HCT116 (cell line): ENCODE measurements at regions not wholly inside any gene's neighbourhood (a gene's known extent, or its start where the extent isn't known, plus 50 kb on each side); places are given as distances from the start of the nearest gene placed in this dataset.

ENCODE experiments used
- ATAC-seq: fragments of 200-7000 bp; cut with Tn5 transposase; 2 replicates; pipeline ENCODE4 v1.9.1; 2020; ENCODE audit warnings: mild to moderate bottlenecking, moderate library complexity
- BruUV-seq: library from RNA; stranded (reverse); fragments of 400-500 nt; replicated peaks from 2 replicates; lab custom pipeline; 2021; lab: Mats Ljungman, UMichigan
- CTCF ChIA-PET: fragments of 300-600 bp; sonication (Branson Sonifier 250); formaldehyde crosslinking; loops from one replicate; lab custom pipeline; 2021; ENCODE audit warnings: antibody characterized with exemption; lab: Charles Lee
- POLR2A ChIA-PET: fragments of 300-600, 350-600 bp; sonication (Branson Sonifier 250); formaldehyde crosslinking; loops from one replicate; lab custom pipeline; 2021; ENCODE audit warnings: antibody characterized with exemption; lab: Charles Lee
- RAD21 ChIA-PET, 2 experiments: fragments of 300-600 bp; sonication (Branson Sonifier 250); formaldehyde crosslinking; loops; one replicate each; lab custom pipeline; 2023; ENCODE audit warnings: low total read pairs in 2 of 2; ENCODE audit not compliant: uncharacterized antibody in 2 of 2, unreplicated experiment in 2 of 2, low non-redundant PET in 1 of 2; lab: Charles Lee
- DNase-seq: peaks from one replicate; pipeline ENCODE4 v3.0.0-alpha.2; 2010; ENCODE audit warnings: low read depth, low spot score
- H2AFZ ChIP-seq: fragments of 200-600 bp; shearing (Covaris generic), sonication (generic); 2 replicates; pipeline ENCODE4 v1.6.1; 2017; ENCODE audit warnings: low read depth, mixed run types, mixed read lengths, antibody characterized with exemption, low read length; ENCODE audit not compliant: poor library complexity, severe bottlenecking
- H3K27ac ChIP-seq: 2 replicates; pipeline ENCODE4 v1.5.1; 2012; ENCODE audit warnings: low read depth, low read length
- H3K27me3 ChIP-seq: fragments of 200-600 bp; sonication (generic); 2 replicates; pipeline ENCODE4 v1.6.1; 2016; ENCODE audit warnings: mixed run types, low read length, mixed read lengths; ENCODE audit not compliant: insufficient read depth
- H3K36me3 ChIP-seq, 2 experiments: fragments of 200-500 bp in 1 of 2; fragments of 200-600 bp in 1 of 2; sonication (Bioruptor generic) in 1 of 2; sonication (generic) in 1 of 2; 2 replicates each; pipeline versions ENCODE4 v1.5.1 to v1.6.1; 2014 to 2016; ENCODE audit warnings: low read length in 2 of 2, inconsistent platforms in 1 of 2, mixed read lengths in 1 of 2, mixed run types in 1 of 2; ENCODE audit not compliant: insufficient read depth in 2 of 2, control insufficient read depth in 1 of 2
- H3K4me1 ChIP-seq, 2 experiments: fragments of 200-600 bp in 1 of 2; sonication (generic) in 1 of 2; 2 replicates each; pipeline versions ENCODE4 v1.5.1 to v1.6.1; 2012 to 2017; ENCODE audit warnings: low read length in 2 of 2, inconsistent platforms in 1 of 2, mild to moderate bottlenecking in 1 of 2, mixed read lengths in 1 of 2, mixed run types in 1 of 2, moderate library complexity in 1 of 2; ENCODE audit not compliant: insufficient read depth in 2 of 2, control insufficient read depth in 1 of 2
- H3K4me2 ChIP-seq: fragments of 200-600 bp; sonication (generic); 2 replicates; pipeline ENCODE4 v1.6.1; 2017; ENCODE audit warnings: mixed run types, low read length, mixed read lengths
- H3K4me3 ChIP-seq, 2 experiments: fragments of 200-600 bp in 1 of 2; sonication (generic) in 1 of 2; replicated peaks in 1 of 2; 2 replicates each; pipeline ENCODE4 v1.5.1; 2011 to 2016; ENCODE audit warnings: low read length in 2 of 2, control low read depth in 1 of 2, low read depth in 1 of 2, mild to moderate bottlenecking in 1 of 2, mixed read lengths in 1 of 2, mixed run types in 1 of 2
- H3K79me2 ChIP-seq: fragments of 200-600 bp; sonication (generic); 2 replicates; pipeline ENCODE4 v1.6.1; 2017; ENCODE audit warnings: mild to moderate bottlenecking, mixed run types, low read length, moderate library complexity, mixed read lengths; ENCODE audit not compliant: insufficient read depth
- H3K9ac ChIP-seq: fragments of 200-600 bp; sonication (generic); 2 replicates; pipeline ENCODE4 v1.6.1; 2016; ENCODE audit warnings: low read length, mixed read lengths
- H3K9me2 ChIP-seq: fragments of 200-600 bp; sonication (generic), shearing (Covaris generic); 2 replicates; pipeline ENCODE4 v1.6.1; 2017; ENCODE audit warnings: mixed run types, mild to moderate bottlenecking, moderate library complexity; ENCODE audit not compliant: insufficient read depth
- H3K9me3 ChIP-seq, 2 experiments: fragments of 200-500 bp in 1 of 2; fragments of 200-600 bp in 1 of 2; sonication (Bioruptor generic) in 1 of 2; sonication (generic) in 1 of 2; 2 replicates each; pipeline ENCODE4 v1.6.1; 2014 to 2017; ENCODE audit warnings: low read length in 2 of 2, mixed read lengths in 2 of 2, inconsistent platforms in 1 of 2, low read depth in 1 of 2, mild to moderate bottlenecking in 1 of 2, mixed run types in 1 of 2, moderate library complexity in 1 of 2; ENCODE audit not compliant: control insufficient read depth in 1 of 2, insufficient read depth in 1 of 2
- H4K20me1 ChIP-seq: fragments of 200-600 bp; sonication (generic), shearing (Covaris generic); 2 replicates; pipeline ENCODE4 v1.6.1; 2017; ENCODE audit warnings: mixed run types, mild to moderate bottlenecking, moderate library complexity; ENCODE audit not compliant: insufficient read depth
- CBX3 ChIP-seq: IDR thresholded peaks from 2 replicates; pipeline ENCODE4 v1.6.1; 2012; ENCODE audit warnings: low read depth
- FOSL1 ChIP-seq: IDR thresholded peaks from 2 replicates; pipeline ENCODE4 v1.6.1; 2012; ENCODE audit warnings: low read depth
- MAX ChIP-seq: IDR thresholded peaks from 2 replicates; pipeline ENCODE4 v1.6.1; 2012
- POLR2AphosphoS5 ChIP-seq: IDR thresholded peaks from 2 replicates; pipeline ENCODE4 v1.6.1; 2011; ENCODE audit warnings: mild to moderate bottlenecking, low read depth, low read length, moderate library complexity
- RAD21 ChIP-seq: IDR thresholded peaks from 2 replicates; pipeline ENCODE4 v1.6.1; 2012; ENCODE audit warnings: low read depth, mild to moderate bottlenecking
- SP1 ChIP-seq: IDR thresholded peaks from 2 replicates; pipeline ENCODE4 v1.6.1; 2012; ENCODE audit warnings: low read depth
- SRF ChIP-seq: IDR thresholded peaks from 2 replicates; pipeline ENCODE4 v1.6.1; 2012; ENCODE audit warnings: low read depth
- TCF7L2 ChIP-seq: IDR thresholded peaks from 2 replicates; pipeline ENCODE4 v1.7.0; 2011; ENCODE audit warnings: borderline replicate concordance, inconsistent platforms; ENCODE audit not compliant: insufficient read depth, insufficient read length; ENCODE audit errors: extremely low read depth
- YY1 ChIP-seq: IDR thresholded peaks from 2 replicates; pipeline ENCODE4 v1.6.1; 2011; ENCODE audit warnings: low read length, low read depth, moderate library complexity, mild to moderate bottlenecking; ENCODE audit not compliant: insufficient replicate concordance; ENCODE audit errors: extremely low read depth
- ZBTB33 ChIP-seq: IDR thresholded peaks from 2 replicates; pipeline ENCODE4 v1.6.1; 2011; ENCODE audit warnings: mild to moderate bottlenecking, low read length, moderate library complexity; ENCODE audit not compliant: insufficient replicate concordance; ENCODE audit errors: extremely low read depth
- intact Hi-C: fragments of 100-400 bp; cut with micrococcal nuclease; formaldehyde crosslinking; loops from 2 replicates; pipeline ENCODE4 v1.10.0; 2022
- TF ChIP-seq, protein P1 (sequence below), 3 experiments: fragments of 200-600 bp in 1 of 3; sonication (generic) in 1 of 3; IDR thresholded peaks in 2 of 3; conservative IDR thresholded peaks in 1 of 3; 2 replicates each; pipeline ENCODE4 v1.5.1; 2012 to 2017; ENCODE audit warnings: low read depth in 2 of 3, low read length in 2 of 3, antibody characterized with exemption in 1 of 3, borderline replicate concordance in 1 of 3, control low read depth in 1 of 3, mild to moderate bottlenecking in 1 of 3, mixed read lengths in 1 of 3, mixed run types in 1 of 3, moderate library complexity in 1 of 3; ENCODE audit not compliant: insufficient read depth in 1 of 3

- Histone ChIP-seq H3K4me2 (no peak overlapping the region), H3K4me3 (no peak overlapping the region), H3K27me3 (no peaks in the 10 kb centered on the region), H3K36me3 (no peaks in the 10 kb centered on the region), H4K20me1 (no peaks in the 10 kb centered on the region; the same call in 1 of the 2 replicates), H3K9me3 (no peaks in the 10 kb centered on the region)
- no TSS peak for BruUV-seq
- RAD21 ChIA-PET: no interaction called here
- CTCF ChIA-PET: no interaction called here
- POLR2A ChIA-PET: no interaction called here
- no peak for TF ChIP-seq SRF
- TF ChIP-seq POLR2AphosphoS5: no peak
- no peak for TF ChIP-seq TCF7L2
- no peak for TF ChIP-seq CBX3
- TF ChIP-seq, all 23 proteins: peak for 0
- Histone ChIP-seq H3K4me1 (no peaks in the 10 kb centered on the region), H2AFZ (no peak overlapping the region), H3K27ac (no peak overlapping the region), H3K9ac (no peak overlapping the region), H3K9me2 (no peaks in the 10 kb centered on the region), H3K79me2 (no peaks in the 10 kb centered on the region)
- ATAC-seq: no peak
- intact Hi-C loops: no loop called here
- DNase-seq: no peak
Measured at GRCh38 chrX:75892749-75893148, 107.7 kb upstream of the MAGEE2 start.

GRCh38 chrX:75893281-75893680, 108.2 kb upstream of the MAGEE2 start:
- RAD21 ChIA-PET: no interaction called here
- Histone ChIP-seq H4K20me1 (no peaks in the 10 kb centered on the region; the same call in 1 of the 2 replicates), H3K4me3 (no peak overlapping the region), H2AFZ (no peak overlapping the region), H3K36me3 (no peaks in the 10 kb centered on the region), H3K9me2 (no peaks in the 10 kb centered on the region), H3K27ac (no peak overlapping the region), H3K9ac (no peak overlapping the region), H3K4me1 (no peaks in the 10 kb centered on the region), H3K79me2 (no peaks in the 10 kb centered on the region), H3K4me2 (no peak overlapping the region), H3K9me3 (no peaks in the 10 kb centered on the region), H3K27me3 (no peaks in the 10 kb centered on the region)
- POLR2A ChIA-PET: no interaction called here
- no peak for DNase-seq
- CTCF ChIA-PET: no interaction called here
- ATAC-seq: no peak
- BruUV-seq: no TSS peak
- intact Hi-C loops: no loop called here
- TF ChIP-seq MAX (no peak), TCF7L2 (no peak), RAD21 (no peak), FOSL1 (no peak), YY1 (no peak), SP1 (no peak), CBX3 (no peak), ZBTB33 (no peak)
- TF ChIP-seq, protein P1, sequence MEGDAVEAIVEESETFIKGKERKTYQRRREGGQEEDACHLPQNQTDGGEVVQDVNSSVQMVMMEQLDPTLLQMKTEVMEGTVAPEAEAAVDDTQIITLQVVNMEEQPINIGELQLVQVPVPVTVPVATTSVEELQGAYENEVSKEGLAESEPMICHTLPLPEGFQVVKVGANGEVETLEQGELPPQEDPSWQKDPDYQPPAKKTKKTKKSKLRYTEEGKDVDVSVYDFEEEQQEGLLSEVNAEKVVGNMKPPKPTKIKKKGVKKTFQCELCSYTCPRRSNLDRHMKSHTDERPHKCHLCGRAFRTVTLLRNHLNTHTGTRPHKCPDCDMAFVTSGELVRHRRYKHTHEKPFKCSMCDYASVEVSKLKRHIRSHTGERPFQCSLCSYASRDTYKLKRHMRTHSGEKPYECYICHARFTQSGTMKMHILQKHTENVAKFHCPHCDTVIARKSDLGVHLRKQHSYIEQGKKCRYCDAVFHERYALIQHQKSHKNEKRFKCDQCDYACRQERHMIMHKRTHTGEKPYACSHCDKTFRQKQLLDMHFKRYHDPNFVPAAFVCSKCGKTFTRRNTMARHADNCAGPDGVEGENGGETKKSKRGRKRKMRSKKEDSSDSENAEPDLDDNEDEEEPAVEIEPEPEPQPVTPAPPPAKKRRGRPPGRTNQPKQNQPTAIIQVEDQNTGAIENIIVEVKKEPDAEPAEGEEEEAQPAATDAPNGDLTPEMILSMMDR (IDR thresholded peaks at IDR 0.05 in 2 of 3, conservative IDR thresholded peaks at IDR 0.05 in 1 of 3; ENCODE audit: borderline replicate concordance in 1 of 3, insufficient read depth in 1 of 3, low read depth in 2 of 3, low read length in 2 of 3): no peak
